GM12878 (cell line): ENCODE measurements at regions not wholly inside any gene's neighbourhood (a gene's known extent, or its start where the extent isn't known, plus 50 kb on each side); places are given as distances from the start of the nearest gene placed in this dataset.

Source experiments
- ATAC-seq: fragments of 200-7000 bp; cut with Tn5 transposase; 3 replicates; pipeline ENCODE4 v1.9.1; 2020; ENCODE audit warnings: mild to moderate bottlenecking, moderate library complexity
- BruUV-seq: library from RNA; stranded (reverse); fragments of 400-500 nt; replicated peaks from 2 replicates; lab custom pipeline; 2021; lab: Mats Ljungman, UMichigan
- CTCF ChIA-PET: fragments of 300-600 bp; sonication (Branson Sonifier 250); formaldehyde crosslinking; extraction: SDS; loops from one replicate; lab custom pipeline; 2021; ENCODE audit warnings: inconsistent platforms; lab: Yijun Ruan, JAX
- POLR2A ChIA-PET: fragments of 350-600 bp; formaldehyde crosslinking; extraction: SDS; loops from one replicate; lab custom pipeline; 2021; ENCODE audit warnings: inconsistent platforms; lab: Charles Lee
- RAD21 ChIA-PET: fragments of 300-600 bp; sonication (Branson Sonifier 250); formaldehyde crosslinking; loops from one replicate; lab custom pipeline; 2023; ENCODE audit warnings: antibody characterized with exemption; ENCODE audit not compliant: unreplicated experiment; lab: Charles Lee
- SMC1A ChIA-PET: fragments of 300-600 bp; sonication (Branson Sonifier 250); formaldehyde crosslinking; loops from one replicate; lab custom pipeline; 2023; ENCODE audit not compliant: unreplicated experiment, uncharacterized antibody; lab: Charles Lee
- DNase-seq: peaks from one replicate; pipeline ENCODE4 v3.0.0-alpha.2; 2011; ENCODE audit warnings: low read depth, low spot score
- FAIRE-seq: peaks from 3 replicates; lab custom pipeline; 2011; peaks lifted over from hg19 to GRCh38; lab: Jason Lieb, UNC
- H2AFZ ChIP-seq: 2 replicates; pipeline ENCODE4 v1.6.0; 2011; ENCODE audit warnings: low read depth, low read length, control low read depth; ENCODE audit not compliant: control insufficient read depth
- H3K27ac ChIP-seq: 2 replicates; pipeline ENCODE4 v1.5.1; 2011; ENCODE audit warnings: control low read depth; ENCODE audit not compliant: control insufficient read depth, insufficient read depth
- H3K27me3 ChIP-seq, 2 experiments: replicated peaks in 1 of 2; 2 replicates each; pipeline versions ENCODE4 v1.6.0 to v1.6.1; 2011; ENCODE audit warnings: low read length in 1 of 2; ENCODE audit not compliant: control insufficient read depth in 2 of 2, insufficient read depth in 2 of 2
- H3K36me3 ChIP-seq, 2 experiments: 2 replicates each; pipeline ENCODE4 v1.5.1; 2011; ENCODE audit warnings: low read length in 1 of 2; ENCODE audit not compliant: control insufficient read depth in 2 of 2, insufficient read depth in 2 of 2
- H3K4me1 ChIP-seq: 2 replicates; pipeline ENCODE4 v1.6.1; 2011; ENCODE audit warnings: mild to moderate bottlenecking, low read length, moderate library complexity, mixed read lengths; ENCODE audit not compliant: control insufficient read depth, insufficient read depth
- H3K4me2 ChIP-seq: 2 replicates; pipeline ENCODE4 v1.6.0; 2011; ENCODE audit warnings: control low read depth; ENCODE audit not compliant: control insufficient read depth, insufficient read depth
- H3K4me3 ChIP-seq: fragments of 200-600 bp; sonication (generic); 2 replicates; pipeline ENCODE4 v1.5.1; 2016
- H3K79me2 ChIP-seq: 2 replicates; pipeline ENCODE4 v1.6.0; 2011; ENCODE audit warnings: low read length; ENCODE audit not compliant: control insufficient read depth, insufficient read depth
- H3K9ac ChIP-seq: 2 replicates; pipeline ENCODE4 v1.8.0; 2011; ENCODE audit warnings: low read length, control low read depth, mixed read lengths; ENCODE audit not compliant: control insufficient read depth, insufficient read depth
- H3K9me3 ChIP-seq: replicated peaks from 3 replicates; pipeline ENCODE4 v1.5.1; 2011; ENCODE audit warnings: mild to moderate bottlenecking, low read length; ENCODE audit not compliant: control insufficient read depth, insufficient read depth
- H4K20me1 ChIP-seq: 2 replicates; pipeline ENCODE4 v1.6.0; 2011; ENCODE audit not compliant: control insufficient read depth, insufficient read depth
- MEF2B ChIP-seq: fragments of 450-650 bp; IDR thresholded peaks from 2 replicates; pipeline ENCODE4 v1.6.1; 2018; ENCODE audit warnings: mild to moderate bottlenecking, moderate library complexity; ENCODE audit not compliant: partially characterized antibody, poor library complexity, severe bottlenecking
- SUZ12 ChIP-seq: fragments of 200-600 bp; sonication (generic); IDR thresholded peaks from one replicate; pipeline ENCODE4 v1.6.1; 2018; ENCODE audit warnings: antibody characterized with exemption, mild to moderate bottlenecking; ENCODE audit not compliant: unreplicated experiment
- WGBS: methylation state at CpG from one replicate; pipeline ENCODE4 v1.1.6; 2016; ENCODE audit warnings: low lambda C conversion rate; ENCODE audit not compliant: insufficient replicate concordance, insufficient coverage; ENCODE audit errors: missing lambda C conversion rate; 5-methylcytosine and 5-hydroxymethylcytosine counted together
- in situ Hi-C: fragments of 300-500 bp; cut with MboI; formaldehyde crosslinking; loops from 9 replicates; pipeline ENCODE4 v1.14.3; 2018; ENCODE audit warnings: mixed read lengths
- intact Hi-C: fragments of 100-400 bp; cut with micrococcal nuclease; formaldehyde crosslinking; loops from one replicate; pipeline ENCODE4 v1.14.2; 2022; ENCODE audit not compliant: unreplicated experiment
- TF ChIP-seq, protein P1 (sequence below): fragments of 450-650 bp; IDR thresholded peaks from 2 replicates; pipeline ENCODE4 v1.6.1; 2017; ENCODE audit warnings: mild to moderate bottlenecking, moderate library complexity

DNA sequence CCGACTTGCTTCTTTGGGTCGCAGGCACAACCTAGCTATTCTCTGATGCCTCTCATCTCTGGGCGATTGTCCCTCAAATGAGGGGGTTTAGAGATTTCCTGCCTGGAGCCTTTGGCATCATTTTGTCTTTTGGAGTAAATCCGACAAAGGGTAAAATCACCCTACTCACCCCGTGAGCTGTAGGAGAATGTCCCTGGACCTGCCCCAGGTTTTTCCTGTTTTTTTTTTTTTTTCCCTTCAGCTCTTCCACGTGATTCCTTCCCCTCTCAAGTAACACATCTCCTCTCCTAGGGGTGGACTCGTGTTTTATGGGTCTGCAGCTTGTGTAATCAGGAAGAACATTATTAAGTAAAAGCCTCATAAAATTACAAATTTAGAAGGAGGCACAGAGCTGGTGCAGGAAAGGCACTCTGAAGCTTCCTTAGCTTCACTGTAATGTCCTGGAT is 128.4 kb upstream of the ZNF746 start:
- POLR2A ChIA-PET = interaction anchor here (0.6 kb wide), 1 partner anchor 502 kb away, joined by 8 read pairs; no protein-coding TSS in a partner anchor

More for the DNA sequence above, 128.4 kb upstream of the ZNF746 start:
- Histone ChIP-seq H3K36me3 (no peaks in the 10 kb centered on the region), H3K9me3 (no peaks in the 10 kb centered on the region), H3K4me2 (no peak overlapping the region), H3K27ac (no peak overlapping the region), H3K4me3 (no peak overlapping the region), H2AFZ (no peak overlapping the region)
- BruUV-seq = no TSS peak
- intact Hi-C loops = loop anchor here (2.0 kb wide), 3 partner anchors 129 to 363 kb away; partner anchors contain the start of genes ZNF746 and ZNF783
- no peak for FAIRE-seq
- RAD21 ChIA-PET = interaction anchor here (0.9 to 1.9 kb wide), 5 partner anchors 23 to 365 kb away, joined by 3 to 7 read pairs (median 4); partner anchors contain the start of gene ZNF777
- TF ChIP-seq MEF2B (no peak), SUZ12 (no peak)
- TF ChIP-seq, protein P1, sequence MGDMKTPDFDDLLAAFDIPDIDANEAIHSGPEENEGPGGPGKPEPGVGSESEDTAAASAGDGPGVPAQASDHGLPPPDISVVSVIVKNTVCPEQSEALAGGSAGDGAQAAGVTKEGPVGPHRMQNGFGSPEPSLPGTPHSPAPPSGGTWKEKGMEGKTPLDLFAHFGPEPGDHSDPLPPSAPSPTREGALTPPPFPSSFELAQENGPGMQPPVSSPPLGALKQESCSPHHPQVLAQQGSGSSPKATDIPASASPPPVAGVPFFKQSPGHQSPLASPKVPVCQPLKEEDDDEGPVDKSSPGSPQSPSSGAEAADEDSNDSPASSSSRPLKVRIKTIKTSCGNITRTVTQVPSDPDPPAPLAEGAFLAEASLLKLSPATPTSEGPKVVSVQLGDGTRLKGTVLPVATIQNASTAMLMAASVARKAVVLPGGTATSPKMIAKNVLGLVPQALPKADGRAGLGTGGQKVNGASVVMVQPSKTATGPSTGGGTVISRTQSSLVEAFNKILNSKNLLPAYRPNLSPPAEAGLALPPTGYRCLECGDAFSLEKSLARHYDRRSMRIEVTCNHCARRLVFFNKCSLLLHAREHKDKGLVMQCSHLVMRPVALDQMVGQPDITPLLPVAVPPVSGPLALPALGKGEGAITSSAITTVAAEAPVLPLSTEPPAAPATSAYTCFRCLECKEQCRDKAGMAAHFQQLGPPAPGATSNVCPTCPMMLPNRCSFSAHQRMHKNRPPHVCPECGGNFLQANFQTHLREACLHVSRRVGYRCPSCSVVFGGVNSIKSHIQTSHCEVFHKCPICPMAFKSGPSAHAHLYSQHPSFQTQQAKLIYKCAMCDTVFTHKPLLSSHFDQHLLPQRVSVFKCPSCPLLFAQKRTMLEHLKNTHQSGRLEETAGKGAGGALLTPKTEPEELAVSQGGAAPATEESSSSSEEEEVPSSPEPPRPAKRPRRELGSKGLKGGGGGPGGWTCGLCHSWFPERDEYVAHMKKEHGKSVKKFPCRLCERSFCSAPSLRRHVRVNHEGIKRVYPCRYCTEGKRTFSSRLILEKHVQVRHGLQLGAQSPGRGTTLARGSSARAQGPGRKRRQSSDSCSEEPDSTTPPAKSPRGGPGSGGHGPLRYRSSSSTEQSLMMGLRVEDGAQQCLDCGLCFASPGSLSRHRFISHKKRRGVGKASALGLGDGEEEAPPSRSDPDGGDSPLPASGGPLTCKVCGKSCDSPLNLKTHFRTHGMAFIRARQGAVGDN = no peak
- TF ChIP-seq, all 136 proteins: peak for 0
- Histone ChIP-seq H4K20me1 (no peaks in the 10 kb centered on the region; the same call in none of the 2 replicates), H3K79me2 (peaks cover 36% of the 10 kb centered on the region), H3K27me3 (peaks cover 2 to 3% of the 10 kb centered on the region in 2 experiments; a peak in 3 of 4 replicates), H3K9ac (no peak overlapping the region), H3K4me1 (peaks cover 16% of the 10 kb centered on the region)
- ChIA-PET SMC1A (interaction anchor here (1.3 kb wide), 1 partner anchor 204 kb away, joined by 3 read pairs; no protein-coding TSS in a partner anchor), CTCF (interaction anchor here (0.7 to 3.1 kb wide), 17 partner anchors 12 to 364 kb away, joined by 3 to 13 read pairs (median 4); partner anchors contain the start of genes ZNF777 and ZNF783)
- ATAC-seq (no peak), DNase-seq (no peak)
- 63% methylated on average over 5 of the region's 7 CpGs for WGBS
- in situ Hi-C loops = no loop called here
